NAMALWA (cell line): ENCODE measurements at regions not wholly inside any gene's neighbourhood (a gene's known extent, or its start where the extent isn't known, plus 50 kb on each side); places are given as distances from the start of the nearest gene placed in this dataset.
A peak's percentile ranks its signal among the peaks of the same experiment; 100 is the strongest.
"Not testable (repeated sequence)": the region's sequence is repeated elsewhere in the genome, so short reads cannot be mapped to it uniquely, and the experiment has no call there.

Source experiments
- DNase-seq: peaks from one replicate; pipeline ENCODE4 v3.0.0-alpha.2; 2015; ENCODE audit warnings: low spot score

DNA sequence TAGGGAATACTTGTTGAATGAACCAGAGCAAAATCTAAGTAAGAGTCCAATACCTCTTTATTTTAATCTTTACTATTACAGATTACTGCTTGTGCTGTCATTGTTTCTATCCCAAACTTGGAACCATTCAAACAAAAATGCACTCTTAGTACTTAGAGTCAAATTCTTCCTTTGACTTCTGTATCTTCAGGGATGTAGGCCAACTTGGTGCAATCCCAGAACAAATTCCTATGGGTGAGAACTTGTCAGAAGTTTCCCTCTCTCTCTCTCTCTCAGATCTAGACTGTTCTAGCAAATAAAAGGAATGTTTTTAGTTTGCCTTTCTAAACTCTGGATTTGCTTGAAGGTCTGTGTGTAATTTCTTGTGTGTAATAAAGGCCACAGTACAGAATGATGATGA is 329.0 kb upstream of the TMTC4 start:
- no peak for DNase-seq

DNA sequence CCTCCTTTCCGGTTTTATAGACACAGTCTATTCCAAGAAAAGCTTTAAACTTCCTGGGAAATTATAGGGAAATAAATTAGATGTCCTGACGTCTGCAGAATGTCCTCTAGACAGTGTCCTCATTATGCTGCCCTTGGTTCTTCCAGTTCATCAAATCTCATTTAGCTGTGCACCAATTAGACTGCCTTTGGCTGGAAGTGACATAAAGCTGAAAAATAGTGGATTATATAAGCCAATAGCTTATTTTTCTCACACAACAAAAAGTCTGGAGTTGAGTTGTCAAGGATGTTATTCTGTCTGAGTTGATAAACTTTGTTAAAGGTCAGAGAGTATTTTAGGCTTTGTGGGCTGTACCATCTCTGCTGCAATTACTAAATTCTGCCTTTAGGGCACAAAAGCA is 314.8 kb upstream of the TMTC4 start:
- peak; percentile 19 for DNase-seq

DNA sequence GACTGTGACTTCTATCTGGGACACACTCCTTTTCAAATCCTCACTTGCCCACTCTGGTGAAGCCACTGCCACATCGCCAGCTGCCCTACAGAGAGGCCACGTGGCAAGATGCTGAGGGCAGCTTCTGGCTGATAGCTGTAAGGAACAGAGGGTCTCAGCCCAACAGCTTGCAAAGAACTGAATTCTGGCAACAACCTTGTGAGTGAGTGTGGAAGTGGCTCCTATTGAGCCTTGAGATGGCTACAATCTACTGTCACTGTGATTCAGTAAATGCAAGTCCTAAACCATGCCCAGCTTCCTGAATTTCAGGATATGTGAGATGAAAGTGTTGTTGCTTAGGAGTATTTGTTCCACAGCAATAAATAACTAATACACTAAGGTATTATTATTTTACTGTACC is 314.3 kb upstream of the TMTC4 start:
- no peak for DNase-seq

DNA sequence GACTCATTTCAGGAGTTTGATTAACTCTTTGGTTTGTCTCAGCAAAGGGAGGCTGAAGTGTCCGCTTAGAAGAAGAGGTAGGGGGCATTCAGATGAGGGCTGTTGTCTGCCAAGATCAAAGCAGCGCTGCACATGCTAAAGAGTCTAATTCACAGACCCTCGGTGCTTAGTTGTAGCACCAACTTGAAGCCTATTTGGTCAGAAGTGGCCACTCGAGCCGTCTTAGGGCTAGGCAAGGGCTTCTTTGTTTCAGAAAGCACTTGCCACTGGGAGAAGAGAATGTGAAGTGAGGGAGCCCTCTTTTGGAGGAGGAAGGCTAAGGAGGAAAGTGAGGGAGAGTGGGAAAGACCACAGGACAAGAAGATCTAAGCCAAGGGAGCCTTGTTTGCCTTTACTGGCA is 313.4 kb upstream of the TMTC4 start:
- no peak for DNase-seq

DNA sequence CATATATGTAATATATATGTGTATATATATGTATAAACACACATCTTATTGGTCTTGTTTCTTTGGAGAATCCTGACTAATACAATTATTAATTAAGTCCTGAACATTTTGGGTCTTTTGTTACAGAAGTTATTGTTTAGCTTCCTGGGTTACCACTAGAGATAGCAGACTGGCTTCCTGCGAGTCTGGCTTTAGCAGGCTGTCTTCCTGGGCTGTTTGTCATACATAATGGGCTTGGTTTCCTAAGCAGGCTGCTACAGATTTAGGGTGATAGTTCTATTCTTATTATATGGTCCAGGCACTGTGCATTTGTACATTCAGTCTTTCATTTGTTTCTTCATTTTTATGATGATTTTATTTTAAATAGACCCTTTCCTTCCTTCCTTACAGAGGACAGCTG is 312.0 kb upstream of the TMTC4 start:
- DNase-seq, result no peak

DNA sequence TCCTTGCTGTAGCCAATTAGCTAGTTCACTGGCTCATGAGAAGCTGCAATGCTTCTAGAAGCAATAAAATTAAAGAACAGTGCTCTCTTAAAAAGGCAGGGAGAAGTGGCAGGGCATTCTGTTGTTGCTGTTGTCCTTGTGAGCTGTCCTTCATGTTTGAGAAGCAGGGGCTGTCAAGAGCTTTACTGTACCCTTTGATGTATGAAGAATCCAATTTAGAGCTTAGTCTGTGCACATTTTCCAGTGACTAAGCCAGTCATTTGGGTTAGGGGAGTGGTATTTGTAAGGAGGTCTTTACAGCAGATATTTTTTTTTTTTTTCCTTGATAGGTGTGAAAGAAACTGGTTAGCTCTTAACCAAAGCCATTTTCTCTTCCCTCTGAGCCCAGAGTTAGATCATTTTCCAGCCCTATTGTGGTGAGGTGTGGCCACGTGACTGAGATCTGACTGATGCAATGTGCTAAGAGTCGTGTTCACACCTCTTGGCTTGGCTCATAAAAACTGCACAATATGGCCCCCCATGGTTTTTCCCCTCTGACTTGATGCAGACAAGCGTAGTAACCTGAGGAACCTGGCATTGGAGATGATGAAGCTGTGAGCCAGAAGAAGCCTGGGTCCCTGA is 309.6 kb upstream of the TMTC4 start:
- DNase-seq, result no peak

DNA sequence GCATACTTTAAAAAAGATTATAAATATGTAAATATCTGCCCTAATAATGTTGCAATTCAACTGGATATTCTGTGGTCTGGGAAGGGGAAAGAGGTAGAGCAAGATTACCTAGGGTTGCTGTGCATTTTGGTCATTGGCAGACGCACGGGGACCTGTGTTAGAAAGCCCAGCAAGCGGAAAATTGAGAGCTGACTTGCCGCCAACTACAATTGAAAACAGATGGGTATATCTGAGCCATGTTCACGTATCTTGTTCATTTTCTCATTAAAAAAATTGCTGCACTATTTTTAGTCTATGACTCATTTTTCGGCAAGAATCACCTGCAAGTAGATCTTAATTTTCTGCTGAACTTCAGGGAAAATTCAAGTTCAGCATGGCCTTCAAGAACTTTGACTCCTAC is 308.5 kb upstream of the TMTC4 start:
- DNase-seq, result no peak

DNA sequence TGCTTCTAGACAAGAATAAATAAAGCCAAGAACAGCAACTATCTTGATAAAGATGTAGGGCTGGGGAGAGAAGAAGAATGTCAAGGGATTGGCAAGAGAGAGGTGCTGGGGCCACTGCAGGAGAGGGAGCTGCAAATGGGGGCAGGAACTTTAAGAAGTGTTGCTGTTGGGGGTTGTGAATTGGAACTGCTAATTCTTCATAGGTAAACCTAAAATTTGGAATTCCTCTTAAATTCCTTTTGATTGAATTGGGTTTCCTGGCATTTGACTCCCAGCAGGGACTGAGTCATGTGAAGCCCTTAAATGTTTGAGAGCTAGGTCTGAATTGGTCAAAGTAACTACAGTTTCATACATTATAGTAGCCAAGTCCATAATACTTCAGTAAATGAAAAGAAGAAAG is 305.6 kb upstream of the TMTC4 start:
- no peak for DNase-seq

DNA sequence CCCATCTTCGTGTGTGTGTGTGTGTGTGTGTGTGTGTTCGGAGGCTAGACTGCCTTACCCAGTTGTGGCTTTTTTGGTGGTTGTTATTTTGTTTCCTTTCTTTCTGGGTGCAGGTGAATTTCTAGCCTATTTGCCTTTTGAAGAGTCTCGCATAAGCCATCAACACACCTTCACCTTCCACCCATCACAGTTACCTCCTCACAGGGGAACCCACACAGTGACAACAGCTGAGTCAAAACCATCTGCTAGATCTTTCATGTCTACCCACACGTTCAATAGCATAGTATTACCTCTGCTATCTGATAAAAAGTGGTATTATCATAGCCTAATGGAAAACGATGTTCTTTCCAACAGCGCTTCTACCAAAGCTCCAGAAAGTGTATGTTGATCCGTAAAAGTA is 303.2 kb upstream of the TMTC4 start:
- no peak for DNase-seq

DNA sequence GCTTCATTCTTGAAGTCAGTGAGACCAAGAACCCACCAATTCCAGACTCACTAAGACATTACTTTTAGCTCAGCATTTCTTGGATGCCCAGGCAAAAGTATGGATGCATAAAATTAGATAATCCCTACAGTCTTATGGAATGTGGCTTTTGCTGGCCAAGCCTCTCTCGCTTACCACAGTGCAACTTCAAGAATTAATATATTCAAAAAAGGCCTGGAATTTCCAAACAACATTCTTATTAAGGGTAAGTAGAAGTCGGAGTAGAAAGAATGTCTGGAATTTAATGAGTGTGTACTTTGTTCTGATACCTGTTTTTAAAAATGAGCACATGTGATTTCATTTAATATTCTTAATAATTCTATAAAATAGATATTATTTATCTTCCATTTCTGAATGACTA is 302.4 kb upstream of the TMTC4 start:
- DNase-seq, result no peak

DNA sequence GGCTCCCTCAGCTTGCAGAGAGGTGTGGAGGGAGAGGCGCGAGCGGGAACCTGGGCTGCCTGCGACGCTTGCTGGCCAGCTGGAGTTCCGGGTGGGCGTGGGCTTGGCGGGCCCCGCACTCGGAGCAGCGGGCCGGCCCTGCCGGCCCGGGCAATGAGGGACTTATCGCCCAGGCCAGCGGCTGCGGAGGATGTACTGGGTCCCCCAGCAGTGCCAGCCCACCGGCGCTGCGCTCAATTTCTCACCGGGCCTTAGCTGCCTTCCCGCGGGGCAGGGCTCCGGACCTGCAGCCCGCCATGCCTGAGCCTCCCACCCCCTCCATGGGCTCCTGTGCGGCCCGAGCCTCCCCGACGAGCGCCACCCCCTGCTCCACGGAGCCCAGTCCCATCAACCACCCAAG is 301.1 kb upstream of the TMTC4 start:
- DNase-seq, result not testable (repeated sequence)

DNA sequence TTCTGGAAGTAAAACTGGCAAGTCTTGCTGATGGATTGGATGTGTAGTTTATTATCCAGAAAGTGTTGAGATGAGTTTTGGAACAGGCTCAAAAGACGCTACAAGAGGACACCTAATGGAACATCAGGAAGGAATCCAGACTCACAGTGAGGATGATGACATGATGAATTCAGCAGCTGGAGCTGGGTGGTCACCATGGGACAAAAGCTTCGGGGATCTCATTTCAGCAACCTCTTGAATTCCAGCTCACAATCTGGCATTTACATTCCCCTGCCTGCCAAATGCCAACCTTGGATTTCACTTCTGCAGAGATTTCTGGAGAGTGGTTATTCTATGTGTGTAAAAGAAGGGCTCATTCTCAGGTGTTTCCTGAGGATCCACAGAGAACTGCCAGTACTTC is 288.0 kb upstream of the TMTC4 start:
- DNase-seq, result no peak

DNA sequence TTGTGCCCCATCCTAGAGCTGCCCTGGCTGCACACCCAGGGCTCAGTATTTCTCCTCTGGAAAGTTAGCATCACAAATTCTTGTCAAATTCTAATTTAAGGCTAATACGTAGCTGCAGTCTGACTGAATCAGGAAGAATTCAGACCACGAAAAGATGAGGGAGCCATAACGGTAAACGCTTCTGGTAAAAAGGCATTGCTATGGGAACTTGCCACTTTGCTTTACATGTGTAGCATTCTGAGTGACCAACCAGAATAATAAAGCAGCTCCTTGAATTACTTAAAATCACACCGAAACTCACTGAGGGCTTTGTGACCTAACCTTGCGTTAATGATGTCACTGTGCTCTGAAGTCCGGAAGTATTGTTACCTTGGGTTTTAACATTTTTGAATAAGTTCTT is 286.6 kb upstream of the TMTC4 start:
- no peak for DNase-seq

DNA sequence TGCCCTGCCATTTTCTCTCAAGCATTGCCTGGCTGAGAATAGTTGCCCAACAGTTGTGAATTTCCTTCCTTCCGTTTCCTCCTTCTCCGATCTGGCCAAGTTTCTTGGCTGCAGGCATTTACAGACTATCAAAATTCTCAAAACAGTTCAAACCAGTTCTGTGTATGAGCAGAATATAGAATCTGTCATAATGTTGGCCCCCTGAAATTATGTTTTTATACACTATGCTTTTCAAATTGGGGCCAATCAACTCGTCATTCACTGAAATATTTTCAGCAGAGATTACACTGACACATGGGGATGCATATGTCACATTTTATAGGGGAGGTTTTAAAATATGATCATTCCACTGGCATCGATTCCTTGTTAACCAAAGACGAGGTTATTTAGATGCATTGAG is 284.2 kb upstream of the TMTC4 start:
- DNase-seq, result no peak

DNA sequence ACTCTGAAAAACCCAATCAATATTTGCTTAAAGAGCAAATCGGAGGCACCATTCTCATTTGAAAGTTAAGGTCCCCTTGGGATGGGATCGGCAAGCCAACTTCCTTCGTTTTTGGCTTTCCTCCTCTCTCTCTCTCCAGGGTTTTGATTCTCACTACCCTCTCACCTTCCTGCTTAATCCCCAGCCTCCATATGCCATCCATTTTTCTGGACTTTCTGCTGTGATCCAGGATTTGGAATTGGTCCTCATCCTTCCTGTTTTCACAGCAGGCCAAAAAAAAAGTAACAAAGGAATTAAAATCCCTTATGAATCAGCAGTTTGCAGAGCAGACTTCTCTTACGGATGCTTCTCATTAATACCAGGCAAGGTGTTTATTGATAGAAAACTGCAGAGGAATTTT is 283.1 kb upstream of the TMTC4 start:
- no peak for DNase-seq

DNA sequence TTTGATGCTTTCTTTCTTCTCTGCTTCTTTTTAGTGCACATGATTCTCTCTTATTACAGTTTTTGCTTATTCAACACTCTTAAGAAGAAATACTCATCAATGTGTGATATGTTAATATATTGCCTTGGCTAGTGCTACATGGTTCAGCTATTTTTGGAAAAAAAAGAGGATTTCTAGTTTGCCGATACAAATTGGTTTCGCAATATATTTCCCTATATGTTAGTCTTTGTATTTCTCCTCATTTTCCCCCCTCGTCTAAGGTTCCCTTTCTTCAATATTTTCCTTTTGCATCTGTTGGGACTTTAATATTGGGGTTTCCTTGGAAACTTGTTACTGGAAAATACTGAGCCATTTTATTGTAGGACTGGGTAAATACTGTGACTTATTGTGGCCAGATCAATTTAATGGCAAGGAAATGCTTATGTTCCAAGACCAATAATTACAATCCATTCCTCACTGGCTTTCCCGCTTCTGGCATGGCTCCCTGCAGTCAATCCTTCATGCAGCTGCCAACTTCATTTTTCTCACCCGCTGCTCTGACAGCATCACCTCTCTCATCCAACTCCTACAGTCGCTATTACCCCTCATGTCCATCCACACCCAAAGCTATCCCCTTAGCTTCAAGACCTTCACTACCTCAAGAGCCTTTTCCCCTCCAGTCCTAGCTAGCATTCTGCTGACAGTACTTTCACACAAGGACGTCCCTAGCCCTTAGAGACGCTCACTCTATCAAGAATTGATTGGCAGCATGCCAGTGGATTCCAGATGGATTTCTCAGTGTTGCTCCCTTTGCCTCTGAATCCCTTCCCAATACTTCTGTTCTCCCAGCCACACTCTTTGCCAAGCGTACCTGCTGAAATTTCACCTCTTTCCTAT is 280.1 kb upstream of the TMTC4 start:
- DNase-seq, result no peak

DNA sequence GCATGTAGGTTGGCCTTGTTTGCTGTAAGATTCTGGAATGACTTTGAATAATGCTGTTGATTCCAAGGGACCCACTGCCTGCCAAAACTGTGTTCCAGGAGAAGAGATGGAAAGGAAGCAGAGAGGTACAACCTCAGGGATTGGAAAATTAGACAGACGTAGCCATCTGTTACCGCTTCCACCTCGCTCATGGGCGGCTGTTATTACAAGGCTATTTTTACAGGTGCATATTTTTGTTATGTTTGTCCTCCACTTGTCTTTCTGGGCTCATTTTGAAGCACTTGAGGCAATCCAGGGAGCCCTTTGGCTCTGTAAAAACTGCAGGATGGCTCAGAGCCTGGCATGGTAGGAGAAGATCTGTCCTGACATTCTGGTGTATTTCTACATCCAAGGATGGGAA is 276.4 kb upstream of the TMTC4 start:
- DNase-seq, result no peak

DNA sequence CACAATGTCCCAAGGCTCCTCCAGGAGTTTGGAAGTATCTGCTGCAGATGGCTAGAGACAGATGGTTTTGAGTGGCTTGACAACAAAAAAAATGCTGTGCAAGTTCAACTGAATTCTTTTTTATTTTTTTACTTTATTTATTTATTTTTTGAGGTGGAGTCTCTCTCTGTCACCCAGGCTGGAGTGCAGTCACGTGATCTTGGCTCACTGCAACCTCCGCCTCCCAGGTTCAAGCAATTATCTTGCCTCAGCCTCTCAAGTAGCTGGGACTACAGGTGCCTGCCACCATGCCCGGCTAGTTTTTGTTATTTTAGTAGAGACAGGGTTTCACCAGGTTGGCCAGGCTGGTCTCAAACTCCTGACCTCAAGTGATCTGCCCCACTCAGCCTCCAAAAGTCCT is 274.3 kb upstream of the TMTC4 start:
- not testable (repeated sequence) for DNase-seq

DNA sequence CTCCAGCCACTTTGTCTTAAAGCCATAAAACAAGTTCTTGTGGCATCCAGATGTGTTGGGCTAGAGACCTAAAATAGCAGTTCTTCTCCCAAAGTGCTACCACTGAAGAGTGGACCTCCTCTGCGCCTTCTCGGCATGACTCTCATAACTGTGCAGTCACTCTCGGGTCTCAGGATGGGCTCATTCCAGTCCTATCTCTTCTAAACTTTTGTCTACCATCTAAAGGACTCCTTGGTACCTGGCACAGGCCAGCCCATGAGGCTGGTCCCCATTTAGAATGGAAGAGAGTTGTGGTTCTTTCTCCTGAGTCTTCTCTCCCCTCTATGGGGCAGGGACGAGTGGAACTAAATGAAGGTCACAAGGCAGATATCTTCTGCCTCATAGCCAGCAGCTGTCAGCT is 272.0 kb upstream of the TMTC4 start:
- no peak for DNase-seq

DNA sequence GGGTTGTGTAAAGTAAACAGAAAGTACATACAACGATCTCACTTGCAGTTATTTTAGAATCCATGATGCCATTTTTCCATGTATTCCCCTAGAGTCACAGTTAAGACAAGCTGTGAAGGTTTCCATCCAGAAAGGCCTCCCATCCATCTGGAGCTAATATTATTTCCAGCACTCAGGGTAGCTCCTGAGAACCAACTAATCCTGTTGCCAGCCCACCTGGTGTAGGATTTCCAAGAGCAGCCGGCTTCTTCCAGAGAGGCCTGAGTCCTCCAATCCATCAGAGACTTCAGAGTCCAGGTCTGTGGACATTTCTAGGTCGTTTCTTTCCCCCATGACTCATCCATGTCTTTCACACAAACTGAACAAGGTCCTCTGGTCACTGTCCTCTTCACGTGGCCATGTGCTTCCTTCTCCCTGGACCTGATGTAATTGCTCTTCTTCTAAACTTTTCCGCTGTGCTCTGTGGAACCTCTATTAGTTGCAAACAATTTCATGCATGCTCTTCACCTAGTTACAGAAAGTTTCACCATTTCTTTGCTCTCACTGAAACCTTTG is 270.3 kb upstream of the TMTC4 start:
- no peak for DNase-seq

DNA sequence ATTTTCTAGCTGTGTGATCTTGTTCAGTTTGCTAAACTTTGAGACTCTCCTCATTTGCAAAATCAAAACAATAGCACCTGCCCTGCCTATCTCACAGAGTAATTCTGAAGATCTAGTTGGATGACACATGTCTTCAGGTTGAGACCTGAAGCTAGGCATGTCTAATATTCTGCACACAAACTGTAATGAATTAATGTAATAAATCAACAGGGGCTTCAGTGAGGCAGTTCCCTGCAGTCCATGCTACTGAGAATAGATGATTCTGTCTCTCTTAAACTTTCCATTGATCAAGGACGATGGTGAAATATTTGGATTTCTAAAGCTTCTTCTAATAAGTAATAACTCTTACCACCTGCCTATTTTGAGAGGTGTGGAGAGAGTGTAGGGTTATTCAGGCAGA is 268.1 kb upstream of the TMTC4 start:
- DNase-seq, result no peak

DNA sequence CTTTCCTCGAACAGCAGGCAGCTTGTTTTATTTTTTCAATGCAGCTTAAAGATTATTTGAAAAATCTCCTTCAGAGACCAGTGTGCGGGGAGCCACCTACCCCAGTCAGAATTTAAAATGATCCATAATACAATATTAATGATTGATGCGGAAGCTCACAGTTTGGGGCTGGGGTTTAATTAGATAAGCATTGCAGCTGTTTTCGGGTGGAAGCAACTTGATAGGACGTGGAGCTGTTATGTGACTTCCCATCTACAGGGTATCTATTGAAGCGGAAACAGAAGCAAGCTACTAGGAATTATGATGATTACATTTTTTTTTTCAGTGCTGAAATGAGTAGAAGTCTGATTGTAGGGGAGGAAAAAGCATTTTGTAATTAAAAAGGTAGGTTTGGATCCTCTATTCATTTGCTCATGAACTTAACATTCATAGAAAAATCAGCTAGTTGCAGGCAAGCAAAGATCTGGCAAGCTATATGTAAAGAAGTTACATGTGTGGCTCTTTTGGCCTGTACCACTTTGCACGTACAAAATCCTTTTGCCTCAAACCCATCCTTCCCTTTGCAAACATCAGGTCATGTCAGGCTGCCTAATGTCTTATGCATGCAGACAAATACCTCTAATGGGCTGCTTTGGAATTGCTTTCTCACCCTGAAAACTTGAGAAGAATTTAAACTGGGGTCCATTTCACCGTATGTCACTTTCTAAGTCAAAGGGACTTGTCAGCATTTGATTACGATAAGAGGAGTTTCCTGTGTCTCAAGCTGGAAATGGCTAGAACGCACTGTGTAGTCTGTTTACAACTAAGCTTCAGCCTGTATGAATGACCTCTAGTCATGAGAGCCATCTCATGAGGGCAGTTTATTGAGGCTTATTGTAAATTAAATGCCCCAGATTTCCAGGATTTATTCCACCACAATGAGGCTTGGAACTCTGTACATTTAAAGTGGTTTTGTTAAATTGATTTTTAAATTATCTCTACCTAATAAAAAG is 267.1 kb upstream of the TMTC4 start:
- DNase-seq, result no peak
